Left hindlimb (tissue), 1 donor: ENCODE measurements at regions not wholly inside any gene's neighbourhood (a gene's known extent, or its start where the extent isn't known, plus 50 kb on each side); places are given as distances from the start of the nearest gene placed in this dataset.
"Not testable (repeated sequence)": the region's sequence is repeated elsewhere in the genome, so short reads cannot be mapped to it uniquely, and the experiment has no call there.

Source experiments
- DNase-seq: peaks from one replicate; pipeline ENCODE4 v3.0.0-alpha.2; 2018

DNA sequence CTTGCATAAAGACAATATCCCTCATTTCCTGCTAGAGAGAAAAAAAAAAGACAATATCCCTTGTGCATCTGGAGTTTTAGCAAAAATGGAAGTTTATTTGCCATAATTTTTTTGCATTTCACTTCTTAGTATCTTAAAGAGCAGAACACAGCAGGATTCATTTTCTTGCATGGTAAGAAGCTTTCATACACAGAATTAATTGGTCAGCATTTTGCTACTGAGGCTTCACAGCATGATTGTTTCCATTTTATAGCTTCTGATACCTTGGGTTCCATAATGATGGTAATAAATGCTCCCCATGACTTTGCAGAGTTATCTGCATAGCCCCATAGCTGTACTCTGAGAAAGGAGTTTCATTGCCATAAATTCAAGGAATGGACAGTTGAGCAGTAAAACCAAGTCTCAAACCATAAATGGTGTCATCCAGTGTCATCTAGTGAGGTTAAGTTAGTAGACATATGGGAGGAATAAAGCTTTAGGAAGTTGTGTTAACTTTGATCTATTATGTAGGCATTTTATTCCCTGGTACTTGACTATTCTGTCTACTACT is 88.8 kb upstream of the PLD5 start:
- DNase-seq: no peak

DNA sequence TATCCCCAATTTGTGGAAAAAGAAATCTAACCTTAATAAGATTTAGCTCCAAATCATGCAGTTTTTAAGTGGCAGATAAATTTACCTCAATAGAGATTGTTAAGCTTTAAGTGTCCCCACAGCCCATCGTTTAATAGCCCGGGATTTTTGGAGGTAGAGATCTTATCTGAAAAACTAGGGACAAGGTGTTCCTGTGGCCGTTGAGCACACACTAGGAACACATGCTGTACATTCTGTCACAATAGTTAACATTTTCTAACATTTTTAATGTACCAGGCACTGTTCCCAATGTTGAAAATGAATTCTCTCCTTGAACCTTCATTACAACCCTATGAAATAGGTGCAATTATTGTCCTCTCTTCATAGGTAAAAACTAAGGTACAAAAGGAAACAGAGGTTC is 85.7 kb upstream of the PLD5 start:
- DNase-seq: no peak

DNA sequence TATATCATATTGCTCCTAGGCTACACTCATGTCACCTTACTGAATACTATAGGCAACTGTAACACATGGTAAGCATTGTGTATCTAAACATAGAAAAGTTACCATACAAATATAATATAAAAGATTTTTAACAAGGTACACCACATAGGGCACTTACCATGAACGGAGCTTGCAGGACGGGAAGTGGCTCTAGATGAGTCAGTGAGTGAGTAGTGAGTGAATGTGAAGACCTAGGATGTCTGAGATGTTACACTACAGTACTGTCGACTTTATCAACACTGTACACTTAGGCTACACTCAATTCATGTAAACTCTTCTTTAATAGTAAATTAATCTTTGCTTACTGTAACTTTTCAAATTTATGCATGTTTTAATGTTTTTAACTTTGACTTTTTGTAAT is 81.0 kb upstream of the PLD5 start:
- no peak for DNase-seq

DNA sequence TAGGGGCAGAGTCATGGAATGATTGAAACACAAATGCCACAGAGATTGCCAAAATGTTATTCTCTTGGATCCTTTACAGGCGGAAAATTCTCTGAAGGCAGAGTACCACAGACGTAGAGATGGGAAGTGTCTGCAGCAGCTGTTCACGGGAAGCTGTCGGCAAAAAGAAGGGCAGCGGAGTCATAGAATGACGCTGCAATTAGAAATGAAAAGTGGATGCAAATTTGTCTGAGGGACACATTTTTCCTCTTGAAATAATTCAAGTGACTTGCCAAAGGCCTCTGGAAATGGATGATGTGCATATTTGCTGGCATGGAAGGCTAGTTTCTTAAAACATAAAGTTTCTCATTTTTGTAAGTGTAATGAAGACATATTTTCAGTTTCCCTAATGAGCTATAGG is 77.5 kb upstream of the PLD5 start:
- no peak for DNase-seq

DNA sequence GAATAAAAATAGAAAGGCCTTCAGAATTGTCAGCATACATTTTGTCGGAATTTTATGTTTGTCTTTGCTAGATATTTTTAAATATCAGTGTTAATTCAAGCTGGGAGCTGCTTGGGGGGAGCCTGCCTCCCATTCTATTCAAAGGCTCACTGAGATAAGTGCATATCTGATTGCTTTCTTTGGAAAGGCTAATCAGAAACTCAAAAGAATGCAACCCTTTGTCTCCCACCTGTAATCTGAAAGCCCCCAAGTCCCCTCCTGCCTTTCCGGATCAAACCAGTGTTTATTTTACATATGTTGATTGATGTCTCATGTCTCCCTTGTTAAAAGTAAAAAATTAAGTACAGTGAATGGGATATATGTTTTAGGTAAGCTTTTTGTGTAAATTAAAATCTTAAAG is 69.3 kb upstream of the PLD5 start:
- DNase-seq: not testable (repeated sequence)

DNA sequence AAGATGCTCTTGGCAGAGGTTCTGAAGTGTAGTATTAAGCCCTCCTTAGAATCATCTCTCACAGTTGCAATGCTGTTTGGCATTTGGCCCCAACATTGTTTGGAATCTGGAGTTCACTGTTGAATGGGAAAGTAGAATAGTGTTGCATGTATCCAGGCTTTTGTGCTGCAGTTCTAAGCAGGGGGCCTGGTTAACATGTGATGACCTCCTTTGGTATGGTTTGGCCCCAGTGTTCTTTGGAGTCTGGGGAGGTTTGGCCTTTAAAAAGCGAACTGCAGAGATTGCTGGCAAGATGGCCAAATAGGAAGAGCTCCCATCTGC is 61.8 kb upstream of the PLD5 start:
- DNase-seq: no peak

DNA sequence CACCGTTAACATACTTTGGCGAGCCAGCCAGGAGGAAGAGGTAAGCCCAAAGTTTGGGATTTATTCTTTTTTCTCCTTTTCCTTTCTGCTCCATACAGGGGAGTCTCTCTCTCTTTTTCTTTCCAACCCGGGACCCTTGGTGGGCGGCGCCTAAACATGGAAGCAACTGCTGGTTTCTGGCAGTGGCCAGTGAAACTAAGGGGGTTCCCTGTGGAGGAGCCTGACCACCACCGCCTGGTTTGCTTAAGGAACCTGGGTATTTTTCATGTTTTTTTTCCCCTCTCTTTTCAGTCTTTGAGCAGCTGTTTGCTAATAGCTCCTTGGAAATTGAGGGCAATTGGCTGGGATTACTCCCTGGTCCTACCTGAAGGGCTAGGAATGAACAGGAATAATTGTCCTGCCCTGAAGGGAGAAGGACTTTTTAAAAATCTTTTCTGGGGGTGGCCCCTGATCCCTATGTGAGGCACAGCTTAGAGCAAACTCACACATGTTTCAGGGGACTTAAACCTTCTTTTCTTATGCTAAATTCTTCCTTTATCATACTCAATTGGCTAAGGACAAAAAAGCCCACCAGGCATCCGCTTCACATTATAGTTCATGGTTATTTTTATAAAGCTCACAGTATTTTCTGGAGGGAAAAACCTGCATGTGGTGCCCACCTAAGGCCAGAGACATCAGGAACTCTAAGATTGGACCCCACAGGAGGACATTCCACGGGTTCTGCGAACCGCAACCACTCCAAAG is 61.3 kb upstream of the PLD5 start:
- DNase-seq: no peak

DNA sequence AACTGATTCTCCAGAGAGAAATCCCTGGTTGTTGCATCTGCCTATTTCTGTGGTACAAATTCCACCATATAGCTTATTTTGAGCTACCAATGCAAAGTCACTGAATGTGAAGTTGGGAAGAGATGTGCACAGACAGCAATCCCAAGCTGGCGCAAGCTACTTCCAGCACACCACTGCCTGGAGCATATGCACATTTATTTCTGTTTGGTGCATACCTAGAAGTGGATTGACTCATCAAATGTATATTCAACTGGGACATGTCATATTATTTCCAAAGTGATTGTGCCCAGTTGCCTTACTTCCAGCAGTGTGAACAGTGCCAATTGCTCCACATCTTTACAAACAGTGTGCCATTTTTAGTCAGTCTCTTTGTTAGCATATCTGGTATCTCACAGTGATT is 58.2 kb upstream of the PLD5 start:
- DNase-seq: no peak

DNA sequence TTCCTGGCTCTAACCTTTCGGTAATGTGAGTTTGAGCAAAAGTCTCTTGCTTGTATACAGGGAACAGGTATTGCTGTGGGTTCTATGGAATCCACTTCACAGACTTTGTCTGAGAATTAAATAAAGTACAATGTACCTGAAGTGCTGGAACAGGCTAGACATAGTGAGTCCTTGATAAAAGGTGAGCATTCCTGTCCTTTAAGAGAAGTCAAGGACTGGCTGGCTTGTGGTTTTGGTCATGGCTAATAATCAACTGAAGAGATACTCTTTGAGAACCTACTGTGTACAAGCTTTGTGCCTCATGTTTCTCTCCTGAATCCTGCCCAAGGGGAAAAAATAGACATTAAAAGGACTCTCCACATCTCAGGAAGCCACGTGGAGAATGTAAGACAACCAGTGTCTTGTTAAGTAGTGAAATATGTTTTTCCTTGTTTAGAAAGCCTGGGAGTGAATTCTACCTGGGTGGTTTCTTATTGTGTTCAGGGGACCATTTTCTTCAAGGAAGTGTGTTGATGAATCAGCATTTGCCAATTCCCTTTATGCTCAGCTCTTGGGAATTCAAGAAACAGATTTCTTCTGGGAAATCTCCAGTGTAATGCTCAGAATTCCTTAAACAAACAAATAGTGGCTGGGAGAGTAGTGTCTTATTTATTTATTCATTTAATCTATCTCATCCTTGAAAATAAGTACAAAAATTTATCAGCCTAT is 55.2 kb upstream of the PLD5 start:
- no peak for DNase-seq
